Head of caudate nucleus (tissue), 42 donors: ENCODE measurements at regions not wholly inside any gene's neighbourhood (a gene's known extent, or its start where the extent isn't known, plus 50 kb on each side); places are given as distances from the start of the nearest gene placed in this dataset.
"Not testable (repeated sequence)": the region's sequence is repeated elsewhere in the genome, so short reads cannot be mapped to it uniquely, and the experiment has no call there.

ENCODE experiments used
- DNase-seq, 42 donors: peaks; one replicate each; pipeline versions ENCODE4 v3.0.0 to v3.0.0-alpha.2; 2020 to 2021; ENCODE audit warnings: mixed read lengths in 7 of 42
- intact Hi-C: fragments of 100-400 bp; cut with DNase I; formaldehyde crosslinking; loops from one replicate; pipeline ENCODE4 v1.15.0; 2022

GRCh38 chr12:124480469-124481256 lies 86.7 kb downstream of the NCOR2 start:
- DNase-seq: peak in 8 of 42 donors; percentile 26 to 84 (median 66)
- intact Hi-C loops: no loop called here

- intact Hi-C loops: no loop called here
- DNase-seq: no peak
Observed at GRCh38 chr12:124479680-124480468, 87.5 kb downstream of the NCOR2 start.

- no peak for DNase-seq
- intact Hi-C loops: no loop called here
Observed at GRCh38 chr12:124478985-124479645, 88.3 kb downstream of the NCOR2 start.

GRCh38 chr12:124478416-124478815 lies 89.0 kb downstream of the NCOR2 start:
- no peak for DNase-seq
- intact Hi-C loops: no loop called here

- no peak for DNase-seq
- intact Hi-C loops: no loop called here
Observed at GRCh38 chr12:124477107-124477915, 90.1 kb downstream of the NCOR2 start.

GRCh38 chr12:124476011-124476400 lies 91.4 kb downstream of the NCOR2 start:
- intact Hi-C loops: no loop called here

GRCh38 chr12:124475295-124476010 lies 92.0 kb downstream of the NCOR2 start:
- intact Hi-C loops: no loop called here

More at GRCh38 chr12:124476011-124476400, 91.4 kb downstream of the NCOR2 start:
- no peak for DNase-seq

GRCh38 chr12:124474709-124475108 lies 92.7 kb downstream of the NCOR2 start:
- DNase-seq: peak; percentile 88 to 98 (median 95)
- intact Hi-C loops: no loop called here

More at GRCh38 chr12:124475295-124476010, 92.0 kb downstream of the NCOR2 start:
- DNase-seq: no peak

GRCh38 chr12:124472690-124473279 lies 94.6 kb downstream of the NCOR2 start:
- intact Hi-C loops: no loop called here
- no peak for DNase-seq

- no peak for DNase-seq
- intact Hi-C loops: no loop called here
Observed at GRCh38 chr12:124471828-124472227, 95.6 kb downstream of the NCOR2 start.

GRCh38 chr12:124470806-124471205 lies 96.6 kb downstream of the NCOR2 start:
- intact Hi-C loops: no loop called here
- DNase-seq: peak in 1 of 42 donors; percentile 25

- intact Hi-C loops: no loop called here
Observed at GRCh38 chr12:124470139-124470538, 97.3 kb downstream of the NCOR2 start.

GRCh38 chr12:124469193-124469888 lies 98.1 kb downstream of the NCOR2 start:
- intact Hi-C loops: no loop called here

More at GRCh38 chr12:124470139-124470538, 97.3 kb downstream of the NCOR2 start:
- no peak for DNase-seq

GRCh38 chr12:124467549-124467948 lies 99.9 kb downstream of the NCOR2 start:
- DNase-seq: not testable (repeated sequence)

More at GRCh38 chr12:124469193-124469888, 98.1 kb downstream of the NCOR2 start:
- no peak for DNase-seq

GRCh38 chr12:124466216-124467128 lies 100.9 kb downstream of the NCOR2 start:
- intact Hi-C loops: no loop called here
- peak in 10 of 42 donors; percentile 33 to 57 (median 45) for DNase-seq

More at GRCh38 chr12:124467549-124467948, 99.9 kb downstream of the NCOR2 start:
- intact Hi-C loops: not testable (repeated sequence)

- intact Hi-C loops: no loop called here
- DNase-seq: no peak
Observed at GRCh38 chr12:124465473-124465872, 101.9 kb downstream of the NCOR2 start.
